Activated CD4-positive, alpha-beta memory T cell treated with anti-CD3 and anti-CD28 coated beads, Interleukin-2, amount 10 ng/mL, durations not matched to agents 7 days and 5 days (primary cell): ENCODE measurements at regions not wholly inside any gene's neighbourhood (a gene's known extent, or its start where the extent isn't known, plus 50 kb on each side); places are given as distances from the start of the nearest gene placed in this dataset.

ENCODE experiments used
- CTCF ChIA-PET: fragments of 350-600 bp; sonication (Branson Sonifier 250); formaldehyde crosslinking; loops from one replicate; lab custom pipeline; 2021; ENCODE audit warnings: antibody characterized with exemption, inconsistent platforms; lab: Charles Lee
- POLR2A ChIA-PET: fragments of 350-600 bp; sonication (Branson Sonifier 250); formaldehyde crosslinking; loops from one replicate; lab custom pipeline; 2021; ENCODE audit warnings: antibody characterized with exemption; lab: Charles Lee
- DNase-seq: peaks from one replicate; pipeline ENCODE4 v3.0.0-alpha.2; 2020
- H3K27ac Mint-ChIP-seq: one replicate; pipeline ENCODE4 v1.8.0; 2021; ENCODE audit warnings: mild to moderate bottlenecking, mixed read lengths
- H3K27me3 Mint-ChIP-seq: one replicate; pipeline ENCODE4 v1.8.0; 2021; ENCODE audit warnings: mixed read lengths
- H3K36me3 Mint-ChIP-seq: one replicate; pipeline ENCODE4 v1.8.0; 2021; ENCODE audit warnings: low read depth, mixed read lengths
- H3K4me1 Mint-ChIP-seq: one replicate; pipeline ENCODE4 v1.8.0; 2021; ENCODE audit warnings: mixed read lengths
- H3K4me3 Mint-ChIP-seq: one replicate; pipeline ENCODE4 v1.8.0; 2021; ENCODE audit warnings: mild to moderate bottlenecking, mixed read lengths
- H3K9me3 Mint-ChIP-seq: one replicate; pipeline ENCODE4 v1.8.0; 2021; ENCODE audit warnings: mixed read lengths

GRCh38 chr6:8664700-8665099 lies 229.4 kb upstream of the SLC35B3 start:
- no peaks in the 10 kb centered on the region for H3K4me1 Mint-ChIP-seq
- POLR2A ChIA-PET: no interaction called here
- DNase-seq: no peak
- H3K9me3 Mint-ChIP-seq: peaks cover 4% of the 10 kb centered on the region
- CTCF ChIA-PET: no interaction called here
- no peak overlapping the region for H3K27ac Mint-ChIP-seq
- H3K36me3 Mint-ChIP-seq: no peaks in the 10 kb centered on the region
- H3K4me3 Mint-ChIP-seq: no peak overlapping the region
- H3K27me3 Mint-ChIP-seq: no peaks in the 10 kb centered on the region

GRCh38 chr6:8664070-8664469 lies 228.7 kb upstream of the SLC35B3 start:
- ChIA-PET CTCF (no interaction called here), POLR2A (no interaction called here)
- Mint-ChIP-seq H3K4me1 (no peaks in the 10 kb centered on the region), H3K27ac (no peak overlapping the region), H3K4me3 (no peak overlapping the region), H3K27me3 (no peaks in the 10 kb centered on the region), H3K36me3 (no peaks in the 10 kb centered on the region), H3K9me3 (peaks cover 6% of the 10 kb centered on the region)
- DNase-seq: no peak

GRCh38 chr6:8659404-8660189 lies 224.3 kb upstream of the SLC35B3 start:
- peaks cover 4% of the 10 kb centered on the region for H3K9me3 Mint-ChIP-seq
- DNase-seq: no peak
- H3K36me3 Mint-ChIP-seq: no peaks in the 10 kb centered on the region
- ChIA-PET CTCF (no interaction called here), POLR2A (no interaction called here)
- no peaks in the 10 kb centered on the region for H3K4me1 Mint-ChIP-seq
- no peak overlapping the region for H3K27ac Mint-ChIP-seq
- H3K27me3 Mint-ChIP-seq: no peaks in the 10 kb centered on the region
- H3K4me3 Mint-ChIP-seq: no peak overlapping the region

- POLR2A ChIA-PET: no interaction called here
- no peaks in the 10 kb centered on the region for H3K36me3 Mint-ChIP-seq
- CTCF ChIA-PET: no interaction called here
Measured at GRCh38 chr6:8658416-8658815, 223.1 kb upstream of the SLC35B3 start.

GRCh38 chr6:8657522-8657921 lies 222.2 kb upstream of the SLC35B3 start:
- Mint-ChIP-seq H3K36me3 (no peaks in the 10 kb centered on the region), H3K27me3 (no peaks in the 10 kb centered on the region), H3K9me3 (peaks cover 6% of the 10 kb centered on the region), H3K4me1 (no peaks in the 10 kb centered on the region), H3K4me3 (no peak overlapping the region), H3K27ac (no peak overlapping the region)
- ChIA-PET CTCF (no interaction called here), POLR2A (no interaction called here)
- no peak for DNase-seq

More at GRCh38 chr6:8658416-8658815, 223.1 kb upstream of the SLC35B3 start:
- no peak overlapping the region for H3K4me3 Mint-ChIP-seq
- DNase-seq: no peak
- peaks cover 6% of the 10 kb centered on the region for H3K9me3 Mint-ChIP-seq
- H3K27ac Mint-ChIP-seq: no peak overlapping the region
- no peaks in the 10 kb centered on the region for H3K4me1 Mint-ChIP-seq
- no peaks in the 10 kb centered on the region for H3K27me3 Mint-ChIP-seq

GRCh38 chr6:8655670-8656454 lies 220.5 kb upstream of the SLC35B3 start:
- Mint-ChIP-seq H3K4me3 (no peak overlapping the region), H3K36me3 (no peaks in the 10 kb centered on the region), H3K4me1 (no peaks in the 10 kb centered on the region), H3K27ac (no peak overlapping the region), H3K9me3 (peaks cover 12% of the 10 kb centered on the region), H3K27me3 (no peaks in the 10 kb centered on the region)
- CTCF ChIA-PET: no interaction called here
- DNase-seq: no peak
- POLR2A ChIA-PET: no interaction called here

- Mint-ChIP-seq H3K27ac (no peak overlapping the region), H3K9me3 (peaks cover 16% of the 10 kb centered on the region), H3K36me3 (no peaks in the 10 kb centered on the region), H3K4me3 (no peak overlapping the region), H3K27me3 (no peaks in the 10 kb centered on the region), H3K4me1 (no peaks in the 10 kb centered on the region)
- CTCF ChIA-PET: no interaction called here
- POLR2A ChIA-PET: no interaction called here
- no peak for DNase-seq
Measured at GRCh38 chr6:8652710-8653109, 217.4 kb upstream of the SLC35B3 start.

- H3K4me1 Mint-ChIP-seq: no peaks in the 10 kb centered on the region
- H3K27me3 Mint-ChIP-seq: no peaks in the 10 kb centered on the region
- ChIA-PET POLR2A (no interaction called here), CTCF (no interaction called here)
- H3K27ac Mint-ChIP-seq: no peak overlapping the region
- H3K4me3 Mint-ChIP-seq: no peak overlapping the region
- H3K36me3 Mint-ChIP-seq: no peaks in the 10 kb centered on the region
- H3K9me3 Mint-ChIP-seq: peaks cover 18% of the 10 kb centered on the region
- no peak for DNase-seq
Measured at GRCh38 chr6:8651998-8652397, 216.7 kb upstream of the SLC35B3 start.

GRCh38 chr6:8645212-8645611 lies 209.9 kb upstream of the SLC35B3 start:
- H3K4me3 Mint-ChIP-seq: no peak overlapping the region
- POLR2A ChIA-PET: no interaction called here
- no peak for DNase-seq
- H3K36me3 Mint-ChIP-seq: no peaks in the 10 kb centered on the region
- no peaks in the 10 kb centered on the region for H3K27me3 Mint-ChIP-seq
- CTCF ChIA-PET: no interaction called here
- H3K4me1 Mint-ChIP-seq: no peaks in the 10 kb centered on the region
- no peak overlapping the region for H3K27ac Mint-ChIP-seq
- peaks cover 30% of the 10 kb centered on the region for H3K9me3 Mint-ChIP-seq

- no peaks in the 10 kb centered on the region for H3K4me1 Mint-ChIP-seq
- DNase-seq: no peak
- no peaks in the 10 kb centered on the region for H3K36me3 Mint-ChIP-seq
- H3K27ac Mint-ChIP-seq: no peak overlapping the region
- CTCF ChIA-PET: no interaction called here
- H3K27me3 Mint-ChIP-seq: no peaks in the 10 kb centered on the region
- no peak overlapping the region for H3K4me3 Mint-ChIP-seq
- peaks cover 29% of the 10 kb centered on the region for H3K9me3 Mint-ChIP-seq
- POLR2A ChIA-PET: no interaction called here
Measured at GRCh38 chr6:8644306-8644705, 209.0 kb upstream of the SLC35B3 start.

GRCh38 chr6:8642854-8643253 lies 207.5 kb upstream of the SLC35B3 start:
- no peaks in the 10 kb centered on the region for H3K4me1 Mint-ChIP-seq

GRCh38 chr6:8642131-8642530 lies 206.8 kb upstream of the SLC35B3 start:
- H3K4me3 Mint-ChIP-seq: no peak overlapping the region
- peaks cover 32% of the 10 kb centered on the region for H3K9me3 Mint-ChIP-seq
- no peaks in the 10 kb centered on the region for H3K36me3 Mint-ChIP-seq
- H3K27ac Mint-ChIP-seq: no peak overlapping the region
- ChIA-PET CTCF (no interaction called here), POLR2A (no interaction called here)
- DNase-seq: no peak
- H3K27me3 Mint-ChIP-seq: no peaks in the 10 kb centered on the region
- H3K4me1 Mint-ChIP-seq: no peaks in the 10 kb centered on the region

More at GRCh38 chr6:8642854-8643253, 207.5 kb upstream of the SLC35B3 start:
- ChIA-PET CTCF (no interaction called here), POLR2A (no interaction called here)
- Mint-ChIP-seq H3K27ac (no peak overlapping the region), H3K4me3 (no peak overlapping the region), H3K36me3 (no peaks in the 10 kb centered on the region), H3K9me3 (peaks cover 26% of the 10 kb centered on the region), H3K27me3 (no peaks in the 10 kb centered on the region)
- no peak for DNase-seq

GRCh38 chr6:8639928-8640649 lies 204.7 kb upstream of the SLC35B3 start:
- no peaks in the 10 kb centered on the region for H3K27me3 Mint-ChIP-seq
- ChIA-PET CTCF (no interaction called here), POLR2A (no interaction called here)
- no peak overlapping the region for H3K4me3 Mint-ChIP-seq
- DNase-seq: no peak
- H3K27ac Mint-ChIP-seq: no peak overlapping the region
- H3K36me3 Mint-ChIP-seq: no peaks in the 10 kb centered on the region
- H3K9me3 Mint-ChIP-seq: peaks cover 32% of the 10 kb centered on the region
- H3K4me1 Mint-ChIP-seq: no peaks in the 10 kb centered on the region
